HCT116 (cell line): ENCODE measurements at regions not wholly inside any gene's neighbourhood (a gene's known extent, or its start where the extent isn't known, plus 50 kb on each side); places are given as distances from the start of the nearest gene placed in this dataset.

ENCODE experiments used
- ATAC-seq: fragments of 200-7000 bp; cut with Tn5 transposase; 2 replicates; pipeline ENCODE4 v1.9.1; 2020; ENCODE audit warnings: mild to moderate bottlenecking, moderate library complexity
- BruUV-seq: library from RNA; stranded (reverse); fragments of 400-500 nt; replicated peaks from 2 replicates; lab custom pipeline; 2021; lab: Mats Ljungman, UMichigan
- CTCF ChIA-PET: fragments of 300-600 bp; sonication (Branson Sonifier 250); formaldehyde crosslinking; loops from one replicate; lab custom pipeline; 2021; ENCODE audit warnings: antibody characterized with exemption; lab: Charles Lee
- POLR2A ChIA-PET: fragments of 300-600, 350-600 bp; sonication (Branson Sonifier 250); formaldehyde crosslinking; loops from one replicate; lab custom pipeline; 2021; ENCODE audit warnings: antibody characterized with exemption; lab: Charles Lee
- RAD21 ChIA-PET, 2 experiments: fragments of 300-600 bp; sonication (Branson Sonifier 250); formaldehyde crosslinking; loops; one replicate each; lab custom pipeline; 2023; ENCODE audit warnings: low total read pairs in 2 of 2; ENCODE audit not compliant: uncharacterized antibody in 2 of 2, unreplicated experiment in 2 of 2, low non-redundant PET in 1 of 2; lab: Charles Lee
- DNase-seq: peaks from one replicate; pipeline ENCODE4 v3.0.0-alpha.2; 2010; ENCODE audit warnings: low read depth, low spot score
- H2AFZ ChIP-seq: fragments of 200-600 bp; shearing (Covaris generic), sonication (generic); 2 replicates; pipeline ENCODE4 v1.6.1; 2017; ENCODE audit warnings: low read depth, mixed run types, mixed read lengths, antibody characterized with exemption, low read length; ENCODE audit not compliant: poor library complexity, severe bottlenecking
- H3K27ac ChIP-seq: 2 replicates; pipeline ENCODE4 v1.5.1; 2012; ENCODE audit warnings: low read depth, low read length
- H3K27me3 ChIP-seq: fragments of 200-600 bp; sonication (generic); 2 replicates; pipeline ENCODE4 v1.6.1; 2016; ENCODE audit warnings: mixed run types, low read length, mixed read lengths; ENCODE audit not compliant: insufficient read depth
- H3K36me3 ChIP-seq, 2 experiments: fragments of 200-500 bp in 1 of 2; fragments of 200-600 bp in 1 of 2; sonication (Bioruptor generic) in 1 of 2; sonication (generic) in 1 of 2; 2 replicates each; pipeline versions ENCODE4 v1.5.1 to v1.6.1; 2014 to 2016; ENCODE audit warnings: low read length in 2 of 2, inconsistent platforms in 1 of 2, mixed read lengths in 1 of 2, mixed run types in 1 of 2; ENCODE audit not compliant: insufficient read depth in 2 of 2, control insufficient read depth in 1 of 2
- H3K4me1 ChIP-seq, 2 experiments: fragments of 200-600 bp in 1 of 2; sonication (generic) in 1 of 2; 2 replicates each; pipeline versions ENCODE4 v1.5.1 to v1.6.1; 2012 to 2017; ENCODE audit warnings: low read length in 2 of 2, inconsistent platforms in 1 of 2, mild to moderate bottlenecking in 1 of 2, mixed read lengths in 1 of 2, mixed run types in 1 of 2, moderate library complexity in 1 of 2; ENCODE audit not compliant: insufficient read depth in 2 of 2, control insufficient read depth in 1 of 2
- H3K4me2 ChIP-seq: fragments of 200-600 bp; sonication (generic); 2 replicates; pipeline ENCODE4 v1.6.1; 2017; ENCODE audit warnings: mixed run types, low read length, mixed read lengths
- H3K4me3 ChIP-seq, 2 experiments: fragments of 200-600 bp in 1 of 2; sonication (generic) in 1 of 2; replicated peaks in 1 of 2; 2 replicates each; pipeline ENCODE4 v1.5.1; 2011 to 2016; ENCODE audit warnings: low read length in 2 of 2, control low read depth in 1 of 2, low read depth in 1 of 2, mild to moderate bottlenecking in 1 of 2, mixed read lengths in 1 of 2, mixed run types in 1 of 2
- H3K79me2 ChIP-seq: fragments of 200-600 bp; sonication (generic); 2 replicates; pipeline ENCODE4 v1.6.1; 2017; ENCODE audit warnings: mild to moderate bottlenecking, mixed run types, low read length, moderate library complexity, mixed read lengths; ENCODE audit not compliant: insufficient read depth
- H3K9ac ChIP-seq: fragments of 200-600 bp; sonication (generic); 2 replicates; pipeline ENCODE4 v1.6.1; 2016; ENCODE audit warnings: low read length, mixed read lengths
- H3K9me2 ChIP-seq: fragments of 200-600 bp; sonication (generic), shearing (Covaris generic); 2 replicates; pipeline ENCODE4 v1.6.1; 2017; ENCODE audit warnings: mixed run types, mild to moderate bottlenecking, moderate library complexity; ENCODE audit not compliant: insufficient read depth
- H3K9me3 ChIP-seq, 2 experiments: fragments of 200-500 bp in 1 of 2; fragments of 200-600 bp in 1 of 2; sonication (Bioruptor generic) in 1 of 2; sonication (generic) in 1 of 2; 2 replicates each; pipeline ENCODE4 v1.6.1; 2014 to 2017; ENCODE audit warnings: low read length in 2 of 2, mixed read lengths in 2 of 2, inconsistent platforms in 1 of 2, low read depth in 1 of 2, mild to moderate bottlenecking in 1 of 2, mixed run types in 1 of 2, moderate library complexity in 1 of 2; ENCODE audit not compliant: control insufficient read depth in 1 of 2, insufficient read depth in 1 of 2
- H4K20me1 ChIP-seq: fragments of 200-600 bp; sonication (generic), shearing (Covaris generic); 2 replicates; pipeline ENCODE4 v1.6.1; 2017; ENCODE audit warnings: mixed run types, mild to moderate bottlenecking, moderate library complexity; ENCODE audit not compliant: insufficient read depth
- ATF3 ChIP-seq: IDR thresholded peaks from 2 replicates; pipeline ENCODE4 v1.6.1; 2012
- CEBPB ChIP-seq: IDR thresholded peaks from 2 replicates; pipeline ENCODE4 v1.6.1; 2012; ENCODE audit warnings: low read depth
- ELF1 ChIP-seq: IDR thresholded peaks from 2 replicates; pipeline ENCODE4 v1.6.1; 2012; ENCODE audit warnings: low read depth, borderline replicate concordance
- EZH2 ChIP-seq: fragments of 200-600 bp; sonication (generic); IDR thresholded peaks from 2 replicates; pipeline ENCODE4 v1.6.1; 2017; ENCODE audit warnings: antibody characterized with exemption, mixed run types
- FOSL1 ChIP-seq: IDR thresholded peaks from 2 replicates; pipeline ENCODE4 v1.6.1; 2012; ENCODE audit warnings: low read depth
- MAX ChIP-seq: IDR thresholded peaks from 2 replicates; pipeline ENCODE4 v1.6.1; 2012
- POLR2A ChIP-seq: IDR thresholded peaks from 2 replicates; pipeline ENCODE4 v1.7.0; 2011; ENCODE audit warnings: borderline replicate concordance; ENCODE audit not compliant: insufficient read depth, insufficient read length; ENCODE audit errors: extremely low read depth
- POLR2AphosphoS5 ChIP-seq: IDR thresholded peaks from 2 replicates; pipeline ENCODE4 v1.6.1; 2011; ENCODE audit warnings: mild to moderate bottlenecking, low read depth, low read length, moderate library complexity
- RAD21 ChIP-seq: IDR thresholded peaks from 2 replicates; pipeline ENCODE4 v1.6.1; 2012; ENCODE audit warnings: low read depth, mild to moderate bottlenecking
- SIN3A ChIP-seq: IDR thresholded peaks from 2 replicates; pipeline ENCODE4 v1.6.1; 2012; ENCODE audit warnings: low read depth
- SP1 ChIP-seq: IDR thresholded peaks from 2 replicates; pipeline ENCODE4 v1.6.1; 2012; ENCODE audit warnings: low read depth
- SRF ChIP-seq: IDR thresholded peaks from 2 replicates; pipeline ENCODE4 v1.6.1; 2012; ENCODE audit warnings: low read depth
- TCF7L2 ChIP-seq: IDR thresholded peaks from 2 replicates; pipeline ENCODE4 v1.7.0; 2011; ENCODE audit warnings: borderline replicate concordance, inconsistent platforms; ENCODE audit not compliant: insufficient read depth, insufficient read length; ENCODE audit errors: extremely low read depth
- YY1 ChIP-seq: IDR thresholded peaks from 2 replicates; pipeline ENCODE4 v1.6.1; 2011; ENCODE audit warnings: low read length, low read depth, moderate library complexity, mild to moderate bottlenecking; ENCODE audit not compliant: insufficient replicate concordance; ENCODE audit errors: extremely low read depth
- ZBTB33 ChIP-seq: IDR thresholded peaks from 2 replicates; pipeline ENCODE4 v1.6.1; 2011; ENCODE audit warnings: mild to moderate bottlenecking, low read length, moderate library complexity; ENCODE audit not compliant: insufficient replicate concordance; ENCODE audit errors: extremely low read depth
- ZFX ChIP-seq: fragments of 450-650 bp; IDR thresholded peaks from 2 replicates; pipeline ENCODE4 v1.6.1; 2017
- ZNF274 ChIP-seq: fragments of 200-500 bp; sonication (Bioruptor generic); IDR thresholded peaks from 2 replicates; pipeline ENCODE4 v1.6.1; 2014; ENCODE audit warnings: mild to moderate bottlenecking, low read depth, low read length, inconsistent platforms
- intact Hi-C: fragments of 100-400 bp; cut with micrococcal nuclease; formaldehyde crosslinking; loops from 2 replicates; pipeline ENCODE4 v1.10.0; 2022

- RAD21 ChIA-PET = no interaction called here
- ATAC-seq (no peak), DNase-seq (no peak)
- Histone ChIP-seq H3K9ac (no peak overlapping the region), H3K9me3 (peaks cover 0 to 9% of the 10 kb centered on the region in 2 experiments; a peak in 2 of 4 replicates), H3K27me3 (no peaks in the 10 kb centered on the region), H3K79me2 (no peaks in the 10 kb centered on the region), H3K36me3 (no peaks in the 10 kb centered on the region), H3K9me2 (no peaks in the 10 kb centered on the region), H3K4me2 (no peak overlapping the region), H2AFZ (no peak overlapping the region), H3K27ac (no peak overlapping the region), H4K20me1 (no peaks in the 10 kb centered on the region; the same call in 1 of the 2 replicates), H3K4me1 (no peaks in the 10 kb centered on the region), H3K4me3 (no peak overlapping the region)
- no TSS peak for BruUV-seq
- TF ChIP-seq CEBPB (no peak), ELF1 (no peak), ZBTB33 (no peak), YY1 (no peak), POLR2AphosphoS5 (no peak), ATF3 (no peak), SP1 (no peak), FOSL1 (no peak), TCF7L2 (no peak), SIN3A (no peak), MAX (no peak), SRF (no peak), EZH2 (no peak), POLR2A (no peak), RAD21 (no peak), ZNF274 (no peak), ZFX (no peak)
- POLR2A ChIA-PET = no interaction called here
- CTCF ChIA-PET = no interaction called here
- intact Hi-C loops = no loop called here
Observed at GRCh38 chr11:81979448-81979847, 754.2 kb downstream of the FAM181B start.
